CD4-positive, alpha-beta T cell treated with Interleukin-1 beta for 1 hour (primary cell): ENCODE measurements at regions not wholly inside any gene's neighbourhood (a gene's known extent, or its start where the extent isn't known, plus 50 kb on each side); places are given as distances from the start of the nearest gene placed in this dataset.
A peak's percentile ranks its signal among the peaks of the same experiment; 100 is the strongest.
"Not testable (repeated sequence)": the region's sequence is repeated elsewhere in the genome, so short reads cannot be mapped to it uniquely, and the experiment has no call there.

Source experiments
- DNase-seq, 2 donors: peaks; one replicate each; pipeline ENCODE4 v3.0.0-alpha.2; 2020 to 2022

DNA sequence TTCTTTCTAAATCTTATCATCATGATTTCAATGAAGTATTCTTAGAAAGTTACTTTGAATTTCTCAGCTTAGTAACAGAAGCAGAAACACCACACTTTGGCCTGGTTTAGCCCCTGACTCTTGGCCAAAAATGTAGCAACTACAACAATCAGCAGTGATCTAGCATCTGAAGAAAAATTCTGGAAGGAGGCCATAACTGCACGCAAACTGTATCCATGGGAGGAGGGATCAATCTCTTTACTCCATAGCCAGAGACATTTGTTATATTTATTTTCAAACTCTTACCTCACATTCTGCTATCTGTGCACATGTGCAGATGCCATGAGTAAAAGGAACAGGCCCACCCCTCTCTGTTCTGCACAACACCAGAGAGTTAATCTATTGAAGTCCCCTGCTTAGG lies 251.0 kb upstream of the P2RY1 start:
- DNase-seq: no peak

DNA sequence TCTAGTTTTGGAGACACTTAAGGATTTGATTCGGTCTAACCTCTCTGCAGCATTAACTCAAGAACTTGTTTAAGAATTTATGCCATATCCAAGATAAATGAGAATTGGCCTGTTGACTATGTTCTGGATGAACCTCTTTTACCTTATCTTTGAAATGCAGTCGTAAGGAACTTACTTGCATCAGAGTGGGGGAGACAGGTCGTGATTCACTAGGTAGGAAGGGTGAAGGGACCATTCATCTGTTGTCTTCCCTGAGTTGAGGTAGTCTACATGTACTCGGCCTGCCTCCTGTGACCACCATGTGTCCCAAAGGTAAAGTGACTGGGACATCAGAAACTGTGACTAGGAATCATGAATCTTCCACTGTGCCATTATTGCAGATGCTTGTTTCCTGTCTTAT lies 248.0 kb upstream of the P2RY1 start:
- no peak for DNase-seq

DNA sequence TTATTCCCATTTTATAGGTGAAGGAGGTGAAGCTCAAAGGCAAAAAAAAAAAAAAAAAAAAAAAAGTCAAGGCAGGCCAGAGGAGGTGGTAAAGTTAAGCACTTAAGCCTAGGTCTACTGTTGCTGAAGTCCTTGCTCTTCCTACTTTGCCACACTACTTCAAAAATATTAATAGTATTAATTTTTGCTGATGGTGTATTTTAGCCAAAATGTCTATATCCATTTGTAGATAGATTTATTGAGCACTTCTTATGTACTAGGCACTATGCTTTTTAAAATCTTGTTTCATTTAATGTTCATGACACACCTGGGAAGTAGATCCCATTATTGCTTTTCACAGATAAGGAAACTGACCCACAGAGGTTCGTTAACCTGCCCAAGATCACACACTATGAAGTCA lies 247.1 kb upstream of the P2RY1 start:
- DNase-seq: no peak

DNA sequence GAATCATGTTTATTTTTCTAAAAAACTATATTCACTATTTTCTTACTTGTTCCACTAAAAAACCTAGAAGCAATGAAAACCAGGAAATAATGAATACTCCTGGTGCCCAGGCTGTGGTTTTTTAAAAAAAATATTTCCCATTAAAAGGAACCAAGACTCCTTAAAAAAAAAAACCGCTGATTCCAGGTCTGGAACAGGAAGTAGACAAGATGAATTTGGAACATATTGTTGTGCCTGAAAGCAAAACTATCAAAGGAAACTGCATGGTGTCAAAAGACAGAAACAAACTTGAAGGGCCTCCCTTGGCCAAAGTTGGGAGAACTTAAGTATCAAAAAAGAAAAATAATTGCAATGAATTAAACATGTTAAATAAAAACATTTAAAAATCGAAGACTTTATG lies 245.3 kb upstream of the P2RY1 start:
- DNase-seq: no peak

DNA sequence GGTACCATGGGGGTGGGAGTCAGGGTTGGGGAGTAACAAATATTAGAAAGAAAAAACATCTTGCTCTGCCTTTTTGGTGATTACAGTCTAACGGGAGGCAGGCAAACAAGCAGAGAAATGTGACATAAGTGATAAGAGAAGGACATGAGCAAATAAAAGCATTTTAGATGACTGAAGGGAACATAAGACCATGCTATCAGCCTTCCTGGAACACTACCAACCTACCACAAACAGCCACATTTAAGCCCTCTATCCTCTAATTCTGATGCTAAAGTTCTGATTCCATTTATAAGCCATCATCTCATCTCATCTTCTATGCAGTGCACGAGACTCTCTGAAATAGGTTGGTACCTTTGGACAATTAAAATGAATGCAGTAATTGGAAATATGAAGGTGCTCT lies 243.4 kb upstream of the P2RY1 start:
- no peak for DNase-seq

DNA sequence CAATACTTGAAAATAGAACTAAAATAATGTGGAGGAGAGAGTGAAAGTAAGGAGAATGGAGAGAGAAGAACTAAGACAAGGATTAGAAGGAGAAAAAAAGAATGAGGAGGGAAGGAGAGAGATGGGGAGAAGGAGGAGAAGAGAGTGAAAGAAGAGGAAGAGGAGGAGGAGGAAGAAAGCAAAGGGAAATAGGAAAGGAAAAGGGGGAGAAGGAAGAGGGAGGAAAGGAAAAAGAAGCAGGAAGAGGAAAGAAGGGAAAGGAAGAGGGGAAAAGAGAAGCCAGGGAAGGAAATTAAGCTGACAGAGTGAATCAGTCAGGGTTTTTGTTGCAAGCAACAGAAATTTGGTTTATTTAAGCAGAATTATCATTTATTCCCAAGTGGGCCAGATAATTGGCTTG lies 241.7 kb upstream of the P2RY1 start:
- DNase-seq: no peak

DNA sequence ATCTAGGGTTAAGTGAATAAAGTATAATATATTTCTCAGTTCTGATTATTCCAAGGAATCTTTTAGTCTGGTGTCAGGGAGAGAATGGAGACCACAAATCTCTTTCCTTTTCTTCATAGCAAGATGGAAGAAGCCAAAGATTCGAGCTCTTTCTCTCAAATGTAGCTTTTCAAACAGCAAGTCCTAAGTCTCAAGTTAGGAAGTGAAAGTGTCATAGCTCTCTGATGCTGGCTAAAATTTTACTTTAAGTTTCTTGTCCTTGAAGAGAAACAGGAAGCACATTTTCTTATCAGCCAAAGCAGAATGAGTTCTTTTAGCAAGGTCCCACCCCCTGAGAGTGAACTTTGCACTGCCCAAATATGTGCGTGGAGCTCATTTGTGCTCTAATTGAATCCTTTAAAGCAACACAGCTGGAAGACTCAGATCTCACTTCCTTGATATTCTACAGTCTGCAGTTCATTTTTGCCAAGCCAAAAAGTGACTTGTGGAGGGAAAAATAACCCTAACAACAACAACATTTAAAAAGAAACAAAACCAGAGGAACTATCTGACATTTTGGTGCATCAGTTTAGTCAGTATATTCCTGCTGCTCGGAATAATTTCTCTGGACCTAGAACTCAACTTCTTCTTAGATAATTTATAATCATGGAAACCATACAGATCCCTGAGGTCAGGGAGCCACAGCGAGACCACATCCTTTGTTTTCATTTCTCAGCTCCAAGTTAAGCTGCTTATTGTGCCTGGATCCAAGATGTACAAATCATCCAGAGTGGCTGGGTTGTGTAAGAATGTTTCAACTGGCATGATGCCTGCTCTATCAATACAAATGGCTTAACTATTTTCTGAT lies 238.7 kb upstream of the P2RY1 start:
- DNase-seq: peak in 1 of 2 donors; percentile 28

DNA sequence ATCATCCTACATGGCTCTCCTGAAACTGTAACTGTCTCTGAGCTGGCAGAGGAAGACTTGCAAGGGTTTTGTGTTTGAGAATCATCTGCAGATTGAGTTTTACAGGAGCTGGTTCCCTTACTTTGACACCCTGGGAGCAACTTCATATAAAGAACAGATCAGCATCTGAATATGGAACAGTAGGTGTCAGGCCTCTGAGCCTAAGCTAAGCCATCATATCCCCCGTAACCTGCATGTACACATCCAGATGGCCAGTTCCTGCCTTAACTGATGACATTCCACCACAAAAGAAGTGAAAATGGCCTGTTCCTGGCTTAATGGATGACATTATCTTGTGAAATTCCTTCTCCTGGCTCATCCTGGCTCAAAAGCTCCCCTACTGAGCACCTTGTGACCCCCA lies 238.1 kb upstream of the P2RY1 start:
- not testable (repeated sequence) for DNase-seq

DNA sequence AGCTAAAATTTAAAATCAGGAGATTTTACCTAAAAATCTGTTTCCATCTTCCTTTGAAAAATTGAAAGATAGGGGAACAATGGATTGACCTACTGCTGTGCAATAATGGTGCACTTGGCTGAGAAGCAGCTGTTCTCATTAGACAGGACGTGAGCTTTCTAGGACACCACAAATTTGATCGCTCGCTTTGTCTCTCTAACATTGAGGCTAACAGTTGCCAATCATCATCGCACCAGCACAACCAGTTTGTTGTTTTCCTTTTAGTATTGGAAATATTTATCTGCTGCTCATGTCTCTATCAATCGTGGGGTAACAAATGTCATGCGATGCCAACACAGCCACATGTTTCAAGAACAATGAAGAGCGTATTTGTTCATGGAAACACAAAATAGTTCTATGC lies 228.8 kb upstream of the P2RY1 start:
- DNase-seq: no peak

DNA sequence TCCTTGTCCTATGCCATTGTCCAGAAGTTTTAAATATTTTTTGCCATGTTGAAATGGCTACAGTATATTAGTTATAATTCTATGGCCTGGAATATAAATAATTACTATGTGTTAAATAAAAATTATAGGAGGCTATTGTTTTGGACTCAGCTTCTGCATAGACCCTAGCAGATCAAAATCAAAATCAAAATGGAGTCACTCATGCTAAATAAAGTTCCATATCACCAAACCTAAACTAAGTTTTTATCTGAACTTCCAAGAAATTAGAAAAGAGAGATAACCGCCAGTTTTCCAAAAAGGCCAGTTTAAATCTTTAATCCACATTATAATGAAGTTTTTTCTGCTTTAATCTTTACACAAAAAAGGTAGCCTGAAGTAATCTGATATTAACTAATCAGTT lies 227.8 kb upstream of the P2RY1 start:
- no peak for DNase-seq

DNA sequence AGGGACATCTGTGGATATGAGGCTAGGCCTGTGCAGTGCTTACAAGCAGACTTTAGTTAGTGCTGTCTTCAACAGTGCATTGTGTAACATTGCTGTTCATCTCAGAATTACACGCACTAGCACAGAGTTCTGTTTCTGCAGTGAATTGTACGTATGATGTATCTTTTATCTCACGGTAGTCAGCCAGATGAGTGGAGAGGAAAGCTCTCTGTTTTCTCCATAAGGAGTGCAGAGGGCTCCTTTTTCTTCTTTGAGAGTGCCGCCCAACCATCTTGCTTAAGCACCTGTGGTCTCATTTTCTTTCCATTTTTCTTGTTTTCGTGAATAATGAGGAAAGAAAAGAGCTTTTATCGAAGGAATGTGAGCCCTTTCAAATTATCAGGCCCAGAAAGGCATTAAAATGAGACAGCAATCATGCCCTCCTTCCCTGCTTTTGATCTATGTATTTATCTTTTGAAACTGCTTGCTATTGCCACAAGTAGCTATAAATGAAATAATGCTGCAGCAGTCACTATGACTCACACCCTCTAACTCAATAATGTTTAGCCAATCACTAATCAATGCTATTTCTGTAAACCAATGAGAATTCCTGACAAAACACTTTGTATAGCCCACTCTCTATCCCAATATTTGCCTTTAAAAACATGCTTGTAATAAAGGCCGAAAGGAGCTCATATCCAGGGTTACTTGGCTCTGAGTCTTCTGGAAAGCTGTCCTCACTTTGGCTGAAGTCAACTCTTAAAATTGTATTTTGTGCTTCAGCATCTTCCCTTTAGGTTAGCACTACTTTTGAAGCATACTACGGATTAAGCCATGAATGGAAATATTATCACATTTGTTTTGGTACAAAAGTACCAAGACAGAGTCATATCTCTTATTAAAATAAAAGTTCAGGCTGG lies 226.0 kb upstream of the P2RY1 start:
- no peak for DNase-seq

DNA sequence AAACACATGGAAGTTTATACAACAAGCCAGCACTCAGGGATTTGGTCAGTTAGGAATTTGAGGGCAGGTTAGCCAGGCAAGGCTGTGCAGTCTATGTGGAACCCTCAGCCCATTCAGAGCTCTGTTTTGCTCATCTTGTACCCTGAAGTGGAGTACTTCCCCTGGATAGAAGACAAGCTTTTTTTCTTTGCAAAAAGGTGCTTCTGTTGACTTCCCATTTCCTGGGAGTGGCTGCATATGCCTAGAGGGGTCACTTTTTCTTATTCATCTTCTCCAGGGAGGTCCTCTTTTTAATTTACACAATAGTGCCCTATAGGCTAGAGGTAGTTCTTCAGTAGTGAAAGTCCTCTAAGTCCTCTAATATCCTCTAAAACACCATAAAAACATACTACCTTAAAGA lies 225.0 kb upstream of the P2RY1 start:
- DNase-seq: no peak

DNA sequence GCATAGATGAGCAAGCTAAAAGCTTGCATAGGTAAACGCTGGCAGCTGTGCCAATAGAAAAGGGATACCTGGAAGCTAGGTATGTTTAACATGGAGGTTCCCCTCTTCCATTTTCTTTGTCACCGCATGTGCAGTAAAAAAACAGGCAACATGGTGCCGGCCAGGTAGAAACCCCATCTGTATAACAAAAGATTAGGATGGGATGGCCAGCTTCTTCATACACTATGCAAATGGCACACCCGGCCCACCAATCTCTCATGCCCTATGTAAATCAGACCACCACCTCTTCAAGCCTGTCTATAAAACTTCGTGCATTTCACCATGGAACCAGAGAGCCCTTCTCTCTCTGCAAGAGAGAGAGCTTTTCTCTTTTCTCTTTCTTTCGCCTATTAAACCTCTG lies 224.3 kb upstream of the P2RY1 start:
- no peak for DNase-seq

DNA sequence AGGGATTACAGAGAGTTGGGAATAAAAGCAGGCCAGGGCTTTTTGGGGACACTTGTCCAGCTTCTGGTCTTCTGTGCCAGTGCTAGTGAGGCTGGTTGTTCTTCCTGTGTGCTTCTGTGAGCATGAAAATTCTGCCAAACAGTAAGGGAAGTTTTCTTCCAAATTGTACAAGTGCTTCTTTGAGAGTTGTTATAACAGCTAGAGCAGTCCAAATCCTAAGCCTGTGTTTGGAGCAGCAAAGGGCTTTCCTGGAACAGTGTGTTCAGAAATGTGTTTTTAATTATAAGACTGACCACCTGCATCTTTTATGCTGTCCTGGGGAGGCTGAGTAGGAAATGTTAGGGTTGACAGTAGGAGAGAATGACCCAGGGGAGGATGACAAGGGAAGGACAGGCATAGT lies 223.0 kb upstream of the P2RY1 start:
- no peak for DNase-seq

DNA sequence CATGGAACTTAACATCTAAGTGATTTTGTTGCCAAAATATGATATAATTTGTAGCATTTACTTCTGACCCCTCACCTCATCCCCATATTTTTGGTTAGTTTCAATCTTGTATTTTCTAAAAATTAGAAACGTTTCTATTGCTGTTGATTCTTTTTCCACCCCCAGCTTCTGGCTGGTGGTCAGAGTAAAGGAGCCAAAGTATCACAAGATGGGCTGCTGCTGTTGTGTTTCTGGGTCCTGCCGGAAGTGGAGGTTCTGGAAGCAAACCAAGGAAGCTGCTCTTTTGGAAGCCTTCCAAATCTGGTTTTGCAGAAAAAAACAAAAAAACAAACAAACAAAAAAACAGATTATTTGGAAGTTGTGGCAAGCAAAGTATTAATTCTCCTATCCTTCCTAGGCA lies 221.1 kb upstream of the P2RY1 start:
- no peak for DNase-seq

DNA sequence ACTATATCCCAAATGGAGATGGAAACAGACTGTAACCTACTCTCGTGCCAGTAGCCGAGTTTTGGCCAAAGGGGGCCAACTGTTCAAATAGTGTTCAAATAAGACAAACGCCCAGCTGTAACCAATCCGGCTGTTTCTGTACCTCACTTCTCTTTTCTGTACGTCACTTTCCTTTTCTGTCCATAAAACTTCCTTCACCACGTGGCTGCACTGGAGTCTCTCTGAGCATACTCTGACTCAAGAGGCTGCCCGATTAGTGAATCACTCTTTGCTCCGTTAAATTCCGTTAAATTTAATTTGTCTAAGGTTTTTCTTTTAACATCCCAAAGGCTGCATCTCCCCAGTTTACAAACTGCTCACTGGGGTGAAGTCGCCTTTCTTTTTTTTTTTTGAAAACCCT lies 219.2 kb upstream of the P2RY1 start:
- DNase-seq: no peak

DNA sequence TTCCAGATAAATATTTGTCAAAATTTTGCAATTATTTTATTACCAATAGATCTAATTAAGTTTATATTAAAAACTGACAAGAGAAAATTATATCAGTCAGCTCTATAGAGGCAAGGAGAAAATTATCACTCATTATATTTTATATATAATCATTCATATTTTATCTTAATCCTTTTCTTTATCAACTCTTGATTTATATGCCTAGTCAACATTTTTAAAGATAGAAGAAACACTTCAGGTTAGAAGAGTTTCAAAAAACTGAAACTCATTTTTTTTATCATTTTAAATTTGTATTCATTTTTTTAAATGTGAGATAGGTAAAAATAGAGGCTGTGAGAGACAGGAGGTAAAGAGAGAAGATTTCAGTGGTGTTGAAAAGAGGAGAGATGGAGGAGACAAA lies 217.3 kb upstream of the P2RY1 start:
- no peak for DNase-seq

DNA sequence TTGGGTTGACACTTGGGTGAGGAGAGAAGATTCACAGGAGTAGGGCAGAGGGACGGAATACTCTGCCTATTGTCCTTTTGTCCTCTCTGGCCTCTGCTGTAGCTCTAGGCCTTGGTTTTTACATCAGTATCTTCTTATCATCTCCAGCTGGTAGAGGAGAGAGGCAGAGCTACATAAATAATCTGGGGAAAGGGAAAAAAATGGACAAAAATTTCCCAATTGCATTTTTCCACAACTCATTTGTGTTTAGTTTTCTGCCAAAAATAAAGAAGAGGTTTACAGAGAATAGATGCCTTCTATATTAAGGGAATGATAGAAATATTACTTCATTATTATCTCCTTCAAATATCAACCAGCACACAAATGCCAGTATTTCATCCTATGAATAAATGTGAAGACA lies 216.4 kb upstream of the P2RY1 start:
- DNase-seq: no peak

DNA sequence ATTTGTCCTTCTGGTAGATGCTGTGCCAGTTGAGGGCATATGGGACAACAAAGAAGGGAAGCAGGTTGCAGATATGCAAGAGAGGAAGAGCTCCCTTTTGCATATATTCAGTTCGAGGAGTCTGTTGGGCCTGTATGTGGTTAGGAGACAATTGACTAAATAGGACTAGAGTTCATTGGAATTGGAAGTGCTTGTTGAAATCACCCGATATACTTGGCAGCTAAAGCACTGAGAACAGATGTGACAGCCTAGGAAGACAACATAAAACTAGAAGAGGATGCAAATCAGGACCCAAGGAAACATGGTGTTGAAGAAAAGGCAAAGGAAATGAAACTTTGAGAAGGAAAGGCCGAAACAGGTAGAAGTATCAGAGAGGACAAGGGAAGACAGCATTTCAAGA lies 215.2 kb upstream of the P2RY1 start:
- no peak for DNase-seq

DNA sequence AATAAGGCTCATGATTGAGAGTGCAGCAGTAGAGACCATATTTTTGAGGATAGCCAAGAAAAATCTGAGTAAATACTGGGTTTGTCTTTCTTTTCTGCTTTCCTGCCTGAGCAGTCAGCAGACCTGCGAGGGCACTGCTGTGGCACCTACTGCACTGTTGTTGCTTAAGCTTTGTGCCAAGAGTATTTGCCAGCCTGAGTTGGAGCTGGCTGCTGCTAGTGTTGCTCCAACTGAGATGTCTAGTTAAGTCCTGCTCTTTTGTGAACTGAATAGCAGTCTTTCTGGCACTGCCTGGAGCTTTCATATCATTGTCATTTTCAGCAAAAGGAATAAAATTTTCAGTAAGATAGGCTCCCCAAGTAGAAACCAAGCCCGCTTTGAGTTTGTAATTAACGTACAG lies 214.5 kb upstream of the P2RY1 start:
- DNase-seq: no peak

DNA sequence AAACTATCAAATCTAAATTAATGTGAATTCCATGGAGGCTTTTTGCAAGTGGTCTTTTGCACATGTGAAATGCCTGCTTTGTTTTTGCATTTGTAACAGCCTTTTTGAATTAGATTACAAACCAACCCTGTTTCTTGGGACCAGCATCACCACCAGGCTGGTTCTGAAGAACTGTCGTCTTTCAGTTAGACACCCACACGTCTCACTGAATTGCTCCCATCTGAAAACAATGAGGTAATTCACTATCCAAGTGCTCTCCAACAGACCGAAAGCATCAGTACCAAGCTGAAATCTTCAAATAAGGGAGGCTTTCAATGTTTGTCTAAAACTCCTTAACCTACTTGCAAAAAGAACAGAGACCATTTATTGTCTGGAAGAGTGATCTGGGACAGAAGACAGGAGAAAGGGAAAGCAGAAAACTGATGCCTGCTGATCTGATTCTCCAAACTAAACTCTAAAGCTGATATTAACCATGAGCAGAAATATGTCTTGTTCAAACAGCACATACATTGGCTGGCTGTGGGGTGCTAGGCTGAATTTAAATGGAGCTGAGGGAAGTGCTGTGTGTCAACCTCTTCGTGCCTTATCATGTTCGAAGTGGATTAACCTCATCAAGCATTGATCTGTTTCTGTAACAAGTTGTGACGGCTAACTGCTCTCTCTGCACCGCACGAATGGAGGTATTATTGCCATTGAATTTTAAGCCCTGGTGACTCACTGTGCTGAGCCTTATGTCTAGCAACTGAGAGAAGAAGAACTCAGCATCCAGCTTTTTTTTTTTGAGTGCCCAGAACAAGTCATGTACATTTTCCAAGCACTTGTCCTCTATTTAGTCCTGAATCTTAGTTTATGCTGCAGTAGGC lies 213.7 kb upstream of the P2RY1 start:
- DNase-seq: no peak

DNA sequence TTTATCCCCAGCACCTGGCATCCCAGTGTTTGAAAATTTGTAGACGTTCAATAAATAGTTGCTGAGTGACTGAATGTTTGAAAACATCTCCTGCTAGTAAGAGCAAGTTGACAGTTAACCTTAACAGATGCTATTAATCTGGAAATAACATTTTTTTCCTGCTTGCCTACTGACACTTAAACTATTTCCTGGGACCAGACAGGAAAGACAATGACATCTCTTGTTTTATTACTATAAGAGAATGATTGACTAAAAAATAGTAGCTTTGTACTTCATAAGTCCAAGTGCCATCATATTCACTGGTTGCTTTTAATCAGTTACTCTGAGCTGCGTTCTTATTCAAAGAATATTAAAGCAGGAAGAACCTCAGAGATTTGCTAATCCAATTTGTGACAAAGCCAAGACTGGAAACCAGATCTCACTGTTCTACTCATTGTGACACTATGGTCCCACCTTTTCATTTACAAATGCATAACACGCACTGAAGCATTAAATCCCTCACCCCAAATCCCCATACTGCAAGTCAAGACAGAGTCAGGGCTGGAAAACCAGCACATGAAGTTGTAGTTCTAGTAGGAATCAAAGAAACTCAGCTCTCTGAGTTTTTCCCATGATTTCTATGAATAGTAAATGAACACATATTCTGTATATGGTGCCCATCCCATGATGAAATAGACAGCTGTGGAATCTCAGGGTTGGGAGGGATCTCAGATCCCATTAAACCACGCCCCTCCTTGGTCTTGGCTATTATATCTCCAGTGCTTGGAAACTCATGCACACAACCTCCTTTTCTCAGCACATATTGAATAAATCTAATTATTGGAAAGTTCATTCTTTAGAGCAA lies 212.7 kb upstream of the P2RY1 start:
- DNase-seq: no peak
